Hypothalamus (tissue), 51 donors: ENCODE measurements at regions not wholly inside any gene's neighbourhood (a gene's known extent, or its start where the extent isn't known, plus 50 kb on each side); places are given as distances from the start of the nearest gene placed in this dataset.
A peak's percentile ranks its signal among the peaks of the same experiment; 100 is the strongest.

Experiments used
- DNase-seq, 51 donors: peaks; one replicate each; lab custom pipeline; 2025; lab: John Stamatoyannopoulos, UW

- peak in 40 of 51 donors; percentile 25 to 87 (median 58) for DNase-seq
These were observed 144.5 kb upstream of the ZNF536 start for GRCh38 chr19:30227661-30228112.

- peak in 8 of 51 donors; percentile 21 to 77 (median 46) for DNase-seq
These were observed 143.9 kb upstream of the ZNF536 start for GRCh38 chr19:30228113-30228834.

- DNase-seq, result peak in 6 of 51 donors; percentile 7 to 56 (median 29)
These were observed 143.2 kb upstream of the ZNF536 start for GRCh38 chr19:30228835-30229524.

- peak in 9 of 51 donors; percentile 16 to 67 (median 25) for DNase-seq
These were observed 142.5 kb upstream of the ZNF536 start for GRCh38 chr19:30229525-30230174.

GRCh38 chr19:30231408-30232318 is 140.5 kb upstream of the ZNF536 start:
- DNase-seq, result no peak

GRCh38 chr19:30233375-30233774 is 138.8 kb upstream of the ZNF536 start:
- no peak for DNase-seq

- peak in 26 of 51 donors; percentile 17 to 72 (median 44) for DNase-seq
These were observed 136.2 kb upstream of the ZNF536 start for GRCh38 chr19:30235946-30236345.

- DNase-seq, result peak in 1 of 51 donors; percentile 13
These were observed 135.6 kb upstream of the ZNF536 start for GRCh38 chr19:30236587-30236986.

- no peak for DNase-seq
These were observed 135.0 kb upstream of the ZNF536 start for GRCh38 chr19:30237140-30237539.

- no peak for DNase-seq
These were observed 131.1 kb upstream of the ZNF536 start for GRCh38 chr19:30240904-30241695.

- peak in 1 of 51 donors; percentile 9 for DNase-seq
These were observed 127.7 kb upstream of the ZNF536 start for GRCh38 chr19:30244533-30244932.

- DNase-seq, result peak in 6 of 51 donors; percentile 27 to 34 (median 30)
These were observed 126.7 kb upstream of the ZNF536 start for GRCh38 chr19:30245401-30246039.

- DNase-seq, result no peak
These were observed 122.3 kb upstream of the ZNF536 start for GRCh38 chr19:30249911-30250310.

GRCh38 chr19:30252214-30252613 is 120.0 kb upstream of the ZNF536 start:
- no peak for DNase-seq

GRCh38 chr19:30253581-30253996 is 118.6 kb upstream of the ZNF536 start:
- peak in 8 of 51 donors; percentile 10 to 73 (median 28) for DNase-seq

- no peak for DNase-seq
These were observed 118.0 kb upstream of the ZNF536 start for GRCh38 chr19:30254158-30254557.

- DNase-seq, result no peak
These were observed 117.4 kb upstream of the ZNF536 start for GRCh38 chr19:30254789-30255188.

- peak in 1 of 51 donors; percentile 19 for DNase-seq
These were observed 116.2 kb upstream of the ZNF536 start for GRCh38 chr19:30255791-30256495.
